HG03342 (cell line): ENCODE measurements at regions not wholly inside any gene's neighbourhood (a gene's known extent, or its start where the extent isn't known, plus 50 kb on each side); places are given as distances from the start of the nearest gene placed in this dataset.

ENCODE experiments used
- ATAC-seq: cut with Tn5 transposase; IDR thresholded peaks from one replicate; pipeline ENCODE4 v1.9.1; 2021; ENCODE audit warnings: mild to moderate bottlenecking, moderate library complexity; ENCODE audit not compliant: unreplicated experiment

DNA sequence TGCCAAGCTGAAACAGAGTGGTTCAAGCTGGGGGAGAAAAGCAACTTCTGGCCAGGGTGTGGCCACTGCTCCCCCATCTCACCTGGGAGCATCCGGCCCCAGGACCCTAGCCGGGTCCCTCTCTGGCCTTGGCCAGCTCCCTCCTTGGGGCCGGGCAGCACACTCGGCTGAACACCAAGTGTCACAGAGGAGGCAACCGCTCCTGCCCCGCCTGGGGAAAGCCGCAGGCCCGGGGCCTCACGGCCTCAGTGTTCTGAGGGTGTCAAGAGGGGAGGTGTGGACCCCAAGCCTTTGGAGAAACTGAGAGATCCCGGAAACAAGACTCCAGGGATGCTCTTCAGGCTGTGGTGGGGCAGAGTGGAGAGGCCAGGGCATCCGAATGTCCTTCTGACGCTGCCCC is 88.4 kb downstream of the ENGASE start:
- ATAC-seq: no peak

DNA sequence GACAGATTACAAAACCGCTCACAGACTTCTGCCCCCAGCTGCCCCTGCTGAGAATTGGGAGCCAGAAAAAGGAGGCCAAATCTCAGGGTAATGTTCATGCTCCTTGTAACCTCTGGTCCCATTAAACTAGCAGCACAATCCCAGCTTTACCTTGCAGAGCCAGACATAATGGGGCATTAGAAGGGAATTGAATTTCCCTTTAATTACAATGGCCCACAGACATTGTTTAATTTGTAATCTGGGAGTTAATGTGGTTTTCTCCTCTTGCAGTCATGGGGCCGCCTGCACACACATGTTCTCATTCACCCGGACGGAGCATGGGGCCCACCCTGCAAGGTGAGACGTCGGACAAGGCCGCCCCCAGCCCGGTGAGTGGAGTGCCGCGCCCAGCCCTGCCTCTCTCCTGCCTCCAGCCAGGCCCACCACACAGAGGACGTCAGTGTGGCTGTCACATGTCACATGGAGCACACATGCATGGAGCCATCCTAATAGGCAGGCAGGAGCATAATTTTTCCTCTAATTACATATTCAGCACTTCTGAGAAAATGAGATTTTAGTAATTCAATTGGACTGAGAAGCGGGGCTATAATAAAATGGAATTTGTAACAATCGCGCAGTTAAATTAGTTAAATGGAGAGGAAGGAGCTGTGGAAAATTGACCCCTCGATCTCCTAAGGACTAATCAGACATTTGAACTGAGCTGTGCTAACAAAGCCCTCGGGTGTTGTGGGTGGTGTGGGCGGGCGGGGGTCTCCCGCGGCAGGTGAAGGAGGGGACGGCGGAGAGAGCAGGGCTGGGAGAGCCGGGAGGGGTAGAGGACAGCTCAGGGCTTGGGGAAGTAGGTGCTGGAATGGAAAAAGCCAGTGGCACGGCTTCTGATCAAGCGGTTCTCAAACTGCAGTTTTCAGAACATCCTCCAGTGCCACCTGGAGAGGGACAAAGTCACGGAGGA is 87.7 kb downstream of the ENGASE start:
- ATAC-seq: no peak

DNA sequence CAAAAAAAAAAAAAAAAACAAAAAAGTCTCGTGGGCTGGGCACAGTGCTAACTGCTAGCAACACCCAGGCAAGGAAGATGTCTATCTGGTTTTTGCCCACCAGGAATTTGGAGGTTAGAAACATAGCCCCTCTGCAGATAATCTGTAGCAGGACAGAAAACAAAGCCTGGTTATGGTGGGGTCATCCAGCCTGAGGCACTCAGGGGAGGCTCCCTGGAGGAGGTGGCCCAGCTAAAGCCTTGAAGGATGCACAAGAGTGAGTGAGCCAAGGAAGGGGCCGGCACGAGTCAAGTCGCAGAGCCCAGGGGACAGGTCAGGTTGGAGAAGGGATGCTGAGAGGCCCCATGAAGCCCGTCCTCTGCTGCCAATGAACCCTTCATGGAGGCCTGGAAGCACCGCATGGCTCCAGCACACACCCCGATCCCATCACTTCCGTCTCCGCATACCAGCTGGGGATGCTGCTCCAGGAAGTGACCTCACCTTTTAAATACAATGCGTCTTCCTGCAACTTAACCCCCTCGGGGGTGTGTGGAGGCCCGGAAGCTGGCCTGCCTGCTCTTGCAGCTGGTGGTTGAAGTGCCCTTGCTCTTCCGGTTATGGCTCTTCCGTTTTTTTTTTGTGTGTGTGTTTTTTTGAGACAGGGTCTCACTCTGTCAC is 86.5 kb downstream of the ENGASE start:
- ATAC-seq: no peak

DNA sequence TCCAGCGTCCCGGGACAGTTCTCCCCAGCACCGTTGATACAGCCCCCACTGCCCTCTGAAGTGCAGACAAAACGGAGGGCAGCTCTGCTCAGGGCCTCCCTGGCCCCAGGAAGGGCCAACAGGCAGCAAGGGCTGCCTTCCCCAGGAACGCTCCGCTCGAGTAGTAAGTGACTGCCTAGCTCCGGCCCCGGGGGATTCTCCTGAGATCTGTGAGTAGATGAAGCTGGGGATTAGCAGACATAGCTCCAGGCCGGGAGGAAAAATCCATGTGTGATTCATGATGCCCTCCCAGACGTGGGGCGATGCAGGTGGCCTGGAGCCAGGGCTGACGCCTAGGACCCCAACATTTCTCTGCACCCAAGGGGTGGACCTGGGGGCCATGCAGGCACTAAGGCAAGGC is 85.3 kb downstream of the ENGASE start:
- no peak for ATAC-seq

DNA sequence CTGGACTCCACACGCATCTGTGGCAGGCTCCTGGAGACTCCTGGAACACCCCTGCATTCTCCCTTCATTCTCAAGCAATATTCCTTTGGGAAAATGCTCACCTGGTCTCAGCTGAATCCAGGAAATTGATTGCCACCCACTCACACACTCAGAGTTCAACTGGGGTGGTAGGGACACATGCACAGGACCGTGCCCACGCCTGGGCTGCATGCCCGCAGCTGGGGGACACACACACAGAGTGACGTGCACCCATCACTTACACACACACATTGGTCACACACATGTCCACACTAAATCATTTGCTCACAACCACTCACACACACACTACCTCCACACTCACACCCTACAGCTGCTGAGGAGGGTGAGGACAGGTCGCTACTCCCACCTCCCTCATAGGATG is 84.8 kb downstream of the ENGASE start:
- ATAC-seq: no peak

DNA sequence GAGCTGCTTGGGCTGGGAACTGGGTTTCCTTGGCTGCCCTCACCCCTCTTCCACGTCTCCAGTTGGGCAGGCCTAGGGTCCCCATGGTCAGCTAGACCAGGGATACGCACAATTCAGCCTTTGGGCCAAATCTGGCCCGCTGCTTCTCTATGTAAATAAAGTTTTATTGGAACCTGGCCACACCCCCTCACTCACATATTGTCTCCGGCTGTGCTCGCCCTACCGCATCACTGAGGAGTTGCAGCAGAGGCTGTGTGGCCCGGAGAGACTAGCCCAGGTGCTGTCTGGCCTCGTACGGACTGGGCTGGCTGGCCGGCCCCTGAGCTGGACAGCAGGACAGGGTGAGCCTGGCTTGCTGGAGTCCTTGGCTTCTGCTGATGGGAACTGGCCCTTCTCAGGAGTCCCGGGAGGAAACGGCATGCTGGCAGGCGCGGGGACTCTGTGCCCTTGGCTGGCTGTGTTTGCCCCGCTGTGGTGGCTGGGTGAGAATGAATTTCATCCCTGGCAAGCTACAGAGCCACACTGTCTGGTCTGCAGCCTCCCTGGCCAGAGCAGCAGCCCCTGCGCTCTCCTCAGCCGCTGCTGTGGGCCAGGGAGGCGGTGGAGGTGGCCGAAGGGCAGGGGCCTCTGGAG is 82.0 kb downstream of the ENGASE start:
- no peak for ATAC-seq

DNA sequence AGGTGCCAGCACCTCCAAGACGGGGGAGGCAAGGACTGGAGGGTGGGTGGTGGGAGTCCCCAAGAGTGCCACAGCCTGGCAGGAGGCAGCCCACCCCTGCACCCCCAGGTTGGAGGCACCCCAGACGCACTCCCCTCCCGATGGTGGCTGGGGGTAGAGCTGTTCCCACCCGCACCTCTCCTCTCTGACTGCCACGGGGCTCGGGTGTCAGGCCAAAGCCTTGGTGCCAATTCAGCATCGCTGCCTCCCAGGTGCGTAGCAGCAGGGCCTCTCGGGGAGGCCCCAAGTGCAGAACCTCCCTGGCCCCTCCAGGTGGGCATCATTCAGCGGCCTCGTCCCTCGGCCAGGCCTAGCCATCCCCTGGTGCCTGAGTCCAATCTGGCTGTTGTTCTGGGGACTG is 81.1 kb downstream of the ENGASE start:
- ATAC-seq: no peak

DNA sequence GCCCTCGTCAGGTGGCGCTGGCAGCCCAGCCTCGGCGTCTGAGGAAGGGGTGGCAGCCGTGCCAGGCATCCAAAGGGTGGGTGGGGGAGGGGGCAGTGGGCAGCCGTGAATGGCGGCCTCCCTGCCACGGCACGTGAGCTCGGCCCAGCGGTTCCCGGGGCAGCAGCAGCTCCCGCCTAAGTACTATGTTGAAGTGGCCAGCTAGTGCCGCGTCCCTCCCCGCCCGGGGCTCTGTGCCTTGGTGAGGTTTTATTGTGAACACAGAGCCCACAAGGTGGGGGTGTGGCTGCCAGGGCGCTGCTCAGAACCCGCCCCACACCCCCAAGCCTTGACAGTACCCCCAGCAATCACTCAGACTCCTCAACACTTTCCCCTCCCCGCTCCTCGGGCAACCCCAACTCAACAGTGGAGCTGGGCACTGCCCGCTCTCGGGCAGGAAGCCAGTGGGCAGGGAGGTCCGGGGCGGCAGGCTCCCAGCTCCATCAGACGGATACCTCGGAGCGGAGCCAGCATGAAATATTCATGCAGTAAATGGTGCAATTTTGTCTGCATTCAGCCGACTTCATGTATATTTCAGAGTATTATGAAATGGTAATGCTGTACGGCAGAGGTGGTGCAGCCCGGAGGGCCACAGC is 80.4 kb downstream of the ENGASE start:
- ATAC-seq: no peak

DNA sequence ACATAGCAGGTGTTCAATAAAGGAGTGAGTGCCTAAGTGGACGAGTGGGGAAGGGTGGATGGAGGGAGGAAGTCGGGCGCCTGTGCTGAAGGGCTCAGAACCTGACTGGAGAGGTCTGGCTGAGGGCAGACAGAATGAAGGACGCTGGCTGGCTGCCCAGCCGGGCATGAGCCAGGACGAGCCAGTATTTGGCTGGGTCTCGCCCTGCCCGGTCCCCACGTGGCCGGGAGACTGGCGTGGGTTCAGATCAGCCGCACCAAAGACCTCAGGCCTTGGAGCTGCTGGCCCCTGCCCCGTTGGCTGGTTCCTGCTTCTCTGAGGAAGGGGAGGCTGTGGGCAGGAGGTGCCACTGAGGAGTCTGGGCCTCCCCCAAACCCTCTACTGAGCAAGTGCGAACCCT is 79.8 kb downstream of the ENGASE start:
- ATAC-seq: no peak

DNA sequence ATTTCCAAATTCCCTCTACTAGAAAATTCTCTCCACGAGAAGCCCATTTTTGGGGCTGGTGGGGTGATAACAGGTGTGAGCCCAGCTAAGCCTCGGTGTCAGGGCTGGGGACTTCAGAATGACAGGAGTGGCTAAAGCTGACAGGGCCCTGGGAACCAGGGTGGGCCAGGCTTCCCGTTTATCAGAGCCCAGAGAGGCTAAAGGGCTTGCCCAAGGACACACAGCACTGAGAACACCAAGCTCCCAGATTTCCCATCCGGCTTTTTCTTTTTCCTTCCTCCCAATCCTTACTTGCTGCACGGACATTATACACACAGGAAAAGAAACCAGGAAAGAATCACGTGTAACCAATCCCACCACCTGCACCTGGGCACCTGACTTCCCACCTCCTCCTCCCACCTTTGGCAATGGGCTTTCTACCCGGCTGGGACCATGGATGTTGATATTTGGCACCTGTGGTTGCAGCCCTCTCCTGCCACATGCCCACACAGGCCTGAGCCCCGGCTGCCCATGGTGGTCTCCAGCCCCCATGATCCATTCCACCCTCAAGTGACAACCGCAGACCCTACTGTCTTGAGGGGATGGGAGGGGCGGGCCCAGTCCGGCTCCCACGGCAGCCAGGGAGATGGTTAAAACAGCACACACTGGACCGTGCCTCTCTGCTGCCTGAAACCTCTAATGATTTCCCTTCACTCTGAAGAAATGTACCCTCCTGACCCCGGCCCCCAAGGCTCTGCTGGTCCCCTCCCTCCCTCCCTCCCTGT is 78.9 kb downstream of the ENGASE start:
- no peak for ATAC-seq

DNA sequence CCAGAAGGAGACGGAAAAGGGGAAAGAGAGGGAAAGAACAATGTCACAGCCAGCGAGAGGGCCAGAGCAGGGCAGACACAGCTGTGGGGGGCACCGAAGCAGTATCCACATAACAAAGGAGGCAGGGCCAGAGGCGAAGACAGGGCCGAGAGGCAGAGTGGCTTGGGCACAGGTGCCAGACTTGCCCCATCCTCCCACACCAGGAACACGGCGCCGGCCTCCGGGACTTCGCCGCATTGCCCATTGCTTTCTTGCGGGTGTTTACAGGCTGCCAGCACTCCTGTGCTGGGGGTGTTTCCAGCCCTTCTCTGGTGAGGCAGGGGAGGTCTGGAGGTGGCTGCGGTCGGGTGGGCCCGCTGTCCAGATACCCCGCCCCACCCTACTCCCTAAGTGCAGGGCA is 78.0 kb downstream of the ENGASE start:
- ATAC-seq: no peak

DNA sequence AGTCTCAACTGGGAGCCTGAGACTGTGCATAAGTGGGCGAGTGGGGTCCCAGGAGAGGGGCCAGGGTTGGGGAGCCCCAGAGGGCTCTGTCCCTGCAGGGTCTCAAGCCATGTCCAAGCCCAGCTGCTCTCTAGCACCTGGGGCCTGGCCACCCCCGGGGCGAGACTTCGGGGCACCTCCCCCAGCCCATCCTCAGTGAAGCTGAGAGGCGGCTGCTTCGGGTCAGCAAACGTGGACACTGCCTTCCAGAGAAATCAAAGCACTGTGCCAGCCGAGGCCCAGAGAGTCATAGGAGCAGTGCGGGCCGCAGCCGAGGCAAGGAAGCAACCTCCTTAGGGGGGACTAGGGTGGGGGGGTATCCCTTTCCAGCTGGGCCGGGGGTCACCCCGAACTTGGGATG is 77.5 kb downstream of the ENGASE start:
- ATAC-seq: no peak

DNA sequence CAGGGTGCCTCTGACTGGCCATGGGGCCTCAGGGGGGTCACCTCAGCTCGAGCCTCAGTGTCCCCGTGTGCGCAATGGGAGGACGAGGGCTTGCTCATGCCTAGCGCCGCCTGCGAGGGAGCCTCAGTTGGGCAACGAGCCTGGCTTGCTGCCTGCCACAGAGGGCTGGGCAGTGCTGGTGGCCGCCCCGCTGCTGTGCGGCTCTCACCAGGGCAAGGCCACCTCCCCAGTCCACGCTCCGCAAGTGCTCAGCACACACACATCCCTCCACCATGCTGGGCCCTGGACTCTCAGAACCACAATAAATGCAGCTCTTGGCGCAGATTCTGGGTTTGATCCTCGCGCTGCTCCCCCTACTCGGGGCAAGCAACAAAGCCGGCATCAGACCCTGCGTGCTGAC is 76.2 kb downstream of the ENGASE start:
- ATAC-seq: no peak

DNA sequence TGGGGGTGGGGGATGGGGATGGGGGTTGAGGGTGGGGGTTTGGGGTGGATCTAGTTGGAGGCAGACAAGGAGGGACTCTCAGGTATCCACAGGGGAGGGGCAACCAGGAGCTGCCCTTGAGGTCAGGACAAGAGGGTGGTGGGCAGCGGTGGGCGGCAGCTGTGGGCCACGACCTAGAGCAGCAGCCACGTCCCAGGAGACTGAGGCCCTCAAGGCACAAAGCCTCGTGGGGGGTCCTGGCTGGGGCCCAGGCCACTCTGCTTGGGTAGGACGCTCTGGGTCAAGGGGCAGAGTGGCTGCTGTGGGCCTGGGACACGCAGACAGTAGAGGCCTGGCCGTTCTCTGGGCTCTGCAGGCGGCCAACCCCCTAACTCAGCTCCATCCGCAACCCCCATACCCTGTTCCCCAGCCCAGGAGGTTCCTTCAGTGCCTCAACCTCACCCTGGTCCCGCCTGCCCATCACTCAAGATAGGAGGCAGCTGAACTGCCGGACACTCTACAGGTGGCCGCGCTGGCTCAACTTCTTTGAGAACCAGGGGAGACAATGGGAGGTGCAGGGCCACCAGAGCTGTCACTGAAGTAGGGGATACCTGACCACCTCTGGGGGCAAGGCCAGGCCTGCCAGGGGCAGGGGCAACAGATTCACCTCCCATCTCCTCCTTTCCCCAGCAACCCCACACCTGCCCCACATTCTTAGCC is 75.6 kb downstream of the ENGASE start:
- no peak for ATAC-seq

DNA sequence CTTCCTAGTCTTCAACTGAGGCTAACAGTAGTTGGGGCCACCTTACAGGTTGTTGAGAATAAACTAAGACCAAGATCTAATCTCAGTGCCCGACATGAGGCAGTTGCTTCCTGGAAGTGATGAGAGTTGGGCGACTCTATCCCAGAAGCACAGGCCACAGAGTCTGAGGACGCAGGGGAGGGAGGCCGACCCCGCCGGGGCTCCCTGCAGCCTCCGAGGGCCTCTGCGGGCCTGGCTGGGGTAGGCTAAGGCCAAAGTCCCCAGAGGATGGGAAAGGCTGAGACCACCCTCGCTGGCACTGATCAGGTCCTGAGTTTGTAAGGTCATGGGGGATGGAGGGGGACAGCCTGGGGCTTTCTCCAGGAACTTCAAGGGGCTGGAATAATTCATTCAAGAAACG is 74.0 kb downstream of the ENGASE start:
- ATAC-seq: no peak

DNA sequence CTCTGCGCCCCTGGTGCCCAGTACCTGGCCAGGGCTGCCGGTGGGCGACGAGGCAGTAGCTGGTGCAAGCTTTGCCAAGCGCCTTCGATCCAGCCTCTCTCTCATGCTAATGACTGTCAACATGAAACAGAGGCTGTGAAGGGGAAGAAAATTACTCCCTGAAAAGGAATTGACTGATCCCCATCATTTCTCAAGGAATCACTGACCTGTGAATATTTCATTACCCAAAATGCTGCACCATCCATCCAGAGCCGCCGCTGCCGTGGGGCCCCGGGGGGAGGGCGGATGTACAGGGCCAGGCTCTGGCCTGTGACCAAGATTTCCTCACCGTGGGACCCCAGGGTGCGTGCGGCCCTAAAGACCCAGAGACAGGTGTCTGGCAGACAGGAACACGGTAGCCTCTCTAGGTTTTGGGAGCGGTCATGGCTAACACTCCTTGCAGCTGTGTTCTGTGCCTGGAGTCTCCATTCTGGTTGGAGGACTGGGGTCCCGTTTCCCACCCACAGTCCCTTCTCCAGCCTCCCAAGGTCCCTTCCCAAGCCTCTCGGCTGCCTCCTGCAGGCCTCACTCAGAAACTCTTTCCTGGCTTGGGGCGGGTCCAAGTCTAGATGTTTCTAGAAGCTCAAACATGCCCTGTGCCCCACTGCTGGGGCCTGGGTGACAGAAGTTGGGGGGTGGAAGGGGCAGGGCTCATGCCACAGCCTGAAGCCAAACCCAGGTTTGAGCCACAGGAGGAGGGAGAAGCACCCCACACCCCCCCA is 73.3 kb downstream of the ENGASE start:
- no peak for ATAC-seq

DNA sequence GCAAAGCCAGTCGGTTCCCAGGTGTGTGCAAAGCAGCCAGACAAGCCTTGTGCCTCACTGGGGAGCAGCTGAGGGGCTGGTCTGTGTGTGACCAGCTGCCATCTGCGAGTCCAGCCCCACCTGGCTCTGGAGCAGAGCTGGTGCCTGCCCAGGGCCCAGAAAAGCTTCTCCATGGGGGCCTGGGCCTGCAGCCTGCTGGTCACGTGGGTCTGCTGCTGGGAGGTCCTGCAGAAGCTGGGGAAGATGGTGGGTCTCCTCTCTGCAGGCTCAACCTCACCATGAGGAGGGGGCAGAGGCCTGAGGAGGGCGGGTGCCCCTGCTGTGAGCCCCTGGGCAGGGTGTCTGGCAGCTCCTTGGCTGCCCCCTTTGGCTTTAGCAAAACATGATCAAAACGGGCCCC is 71.9 kb downstream of the ENGASE start:
- no peak for ATAC-seq

DNA sequence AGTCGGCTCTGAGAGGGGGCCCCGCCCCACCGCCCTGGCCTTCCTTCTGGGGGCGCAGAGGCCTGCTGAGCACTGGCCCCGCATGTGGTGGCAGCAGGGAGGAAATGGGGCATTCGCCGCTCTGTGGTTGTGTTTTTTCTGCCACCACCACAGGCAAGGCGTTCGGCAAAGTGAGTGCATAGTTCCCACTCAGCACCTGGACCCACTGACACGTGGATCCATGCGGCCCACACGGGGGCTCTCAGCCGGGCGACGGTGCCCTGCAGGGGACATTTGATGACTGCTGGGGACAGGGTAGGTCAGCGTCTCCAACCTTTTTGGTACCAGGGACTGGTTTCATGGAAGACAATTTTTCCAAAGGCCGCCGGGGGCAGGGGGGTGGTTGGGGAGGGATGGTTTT is 70.9 kb downstream of the ENGASE start:
- ATAC-seq: no peak

DNA sequence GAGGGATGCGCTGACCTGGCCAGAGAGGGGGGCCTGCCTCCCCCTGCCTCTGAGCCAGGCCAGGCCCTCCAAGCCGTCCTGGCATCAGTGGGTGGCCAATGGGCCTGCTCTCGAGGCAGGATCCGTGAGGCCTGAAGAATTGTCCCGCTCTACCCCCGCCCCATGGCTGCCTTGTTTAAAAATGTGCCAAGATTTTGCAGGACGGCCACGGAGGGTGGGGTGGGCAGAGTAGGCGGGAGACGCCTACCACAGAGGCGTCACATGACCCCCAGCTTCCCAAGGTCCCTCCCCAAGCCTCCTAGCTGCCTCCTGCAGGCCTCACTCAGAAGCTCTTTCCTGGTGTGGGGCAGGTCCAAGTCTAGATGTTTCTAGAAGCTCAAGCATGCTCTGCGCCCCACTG is 69.5 kb downstream of the ENGASE start:
- no peak for ATAC-seq
